OCI-LY7 (cell line): ENCODE measurements at regions not wholly inside any gene's neighbourhood (a gene's known extent, or its start where the extent isn't known, plus 50 kb on each side); places are given as distances from the start of the nearest gene placed in this dataset.

ENCODE experiments used
- BruUV-seq: library from RNA; stranded (reverse); fragments of 400-500 nt; replicated peaks from 2 replicates; lab custom pipeline; 2021; lab: Mats Ljungman, UMichigan
- CTCF ChIA-PET: fragments of 300-600 bp; sonication (Branson Sonifier 250); formaldehyde crosslinking; loops from one replicate; lab custom pipeline; 2022; ENCODE audit warnings: antibody characterized with exemption; ENCODE audit not compliant: unreplicated experiment; lab: Charles Lee
- POLR2A ChIA-PET: fragments of 300-600 bp; sonication (Branson Sonifier 250); formaldehyde crosslinking; loops from one replicate; lab custom pipeline; 2022; ENCODE audit warnings: antibody characterized with exemption; lab: Charles Lee
- DNase-seq: peaks from one replicate; pipeline ENCODE4 v3.0.0-alpha.2; 2015; ENCODE audit warnings: low spot score
- H2AFZ ChIP-seq: fragments of 200-600 bp; sonication (generic), shearing (Covaris generic); 2 replicates; pipeline ENCODE4 v1.6.1; 2014; ENCODE audit warnings: mild to moderate bottlenecking, antibody characterized with exemption, low read length, moderate library complexity
- H3K27ac ChIP-seq: fragments of 200-600 bp; sonication (generic); 2 replicates; pipeline ENCODE4 v1.5.1; 2014; ENCODE audit warnings: mixed run types, low read depth, mild to moderate bottlenecking, moderate library complexity, low read length, inconsistent platforms; ENCODE audit not compliant: poor library complexity, severe bottlenecking
- H3K36me3 ChIP-seq: fragments of 200-600 bp; sonication (generic); 2 replicates; pipeline ENCODE4 v1.6.1; 2014; ENCODE audit warnings: mild to moderate bottlenecking, antibody characterized with exemption, low read length, moderate library complexity, mixed read lengths; ENCODE audit not compliant: insufficient read depth
- H3K4me1 ChIP-seq: fragments of 200-600 bp; sonication (generic); 2 replicates; pipeline ENCODE4 v1.5.1; 2014; ENCODE audit warnings: mild to moderate bottlenecking, low read length; ENCODE audit not compliant: insufficient read depth, poor library complexity, severe bottlenecking
- H3K4me2 ChIP-seq: fragments of 200-600 bp; sonication (generic); 2 replicates; pipeline ENCODE4 v1.6.1; 2014; ENCODE audit warnings: mild to moderate bottlenecking, low read length
- H3K4me3 ChIP-seq: fragments of 200-600 bp; sonication (generic); 2 replicates; pipeline ENCODE4 v1.5.1; 2014; ENCODE audit warnings: mild to moderate bottlenecking, low read depth, low read length; ENCODE audit not compliant: poor library complexity, severe bottlenecking
- H3K79me2 ChIP-seq: fragments of 200-600 bp; sonication (generic); 2 replicates; pipeline ENCODE4 v1.6.1; 2016; ENCODE audit warnings: low read depth, mild to moderate bottlenecking, low read length, moderate library complexity, mixed read lengths; ENCODE audit not compliant: insufficient read depth
- H3K9me2 ChIP-seq: fragments of 200-600 bp; sonication (generic); 2 replicates; pipeline ENCODE4 v1.6.1; 2016; ENCODE audit warnings: mild to moderate bottlenecking, low read length, mixed read lengths; ENCODE audit not compliant: insufficient read depth
- H3K9me3 ChIP-seq: fragments of 200-600 bp; sonication (generic); 2 replicates; pipeline ENCODE4 v1.6.1; 2014; ENCODE audit warnings: mild to moderate bottlenecking, mixed run types, low read length, mixed read lengths
- H4K20me1 ChIP-seq: fragments of 200-600 bp; sonication (generic); 2 replicates; pipeline ENCODE4 v1.6.1; 2014; ENCODE audit warnings: mild to moderate bottlenecking, antibody characterized with exemption, low read length, moderate library complexity, mixed read lengths; ENCODE audit not compliant: insufficient read depth
- CTCF ChIP-seq: fragments of 200-600 bp; sonication (generic); conservative IDR thresholded peaks from 2 replicates; pipeline ENCODE4 v1.5.1; 2014; ENCODE audit warnings: mild to moderate bottlenecking, antibody characterized with exemption, low read length, moderate library complexity, mixed read lengths
- EZH2phosphoT487 ChIP-seq: fragments of 200-600 bp; sonication (generic); IDR thresholded peaks from 2 replicates; pipeline ENCODE4 v1.6.1; 2018; ENCODE audit warnings: low read depth, borderline replicate concordance, mild to moderate bottlenecking, mixed run types, antibody characterized with exemption, low read length, moderate library complexity, mixed read lengths
- intact Hi-C: fragments of 100-400 bp; cut with micrococcal nuclease; formaldehyde crosslinking; loops from one replicate; pipeline ENCODE4 v1.10.0; 2022; ENCODE audit not compliant: unreplicated experiment

GRCh38 chr10:111545861-111546605 lies 469.2 kb downstream of the ADRA2A start:
- no TSS peak for BruUV-seq
- H3K4me2 ChIP-seq, result no peak overlapping the region
- H3K4me1 ChIP-seq, result no peaks in the 10 kb centered on the region
- no peaks in the 10 kb centered on the region for H3K9me2 ChIP-seq
- no peak overlapping the region for H3K27ac ChIP-seq
- H3K9me3 ChIP-seq, result no peaks in the 10 kb centered on the region
- TF ChIP-seq EZH2phosphoT487 (no peak), CTCF (no peak)
- H3K36me3 ChIP-seq, result no peaks in the 10 kb centered on the region
- intact Hi-C loops, result no loop called here
- no peak overlapping the region for H3K4me3 ChIP-seq
- no peaks in the 10 kb centered on the region for H4K20me1 ChIP-seq
- CTCF ChIA-PET, result no interaction called here
- H2AFZ ChIP-seq, result no peak overlapping the region
- POLR2A ChIA-PET, result no interaction called here
- no peak for DNase-seq
- H3K79me2 ChIP-seq, result no peaks in the 10 kb centered on the region

GRCh38 chr10:111548084-111548726 lies 471.4 kb downstream of the ADRA2A start:
- CTCF ChIA-PET, result no interaction called here
- no peaks in the 10 kb centered on the region for H4K20me1 ChIP-seq
- no peak overlapping the region for H3K27ac ChIP-seq
- no peaks in the 10 kb centered on the region for H3K36me3 ChIP-seq
- H2AFZ ChIP-seq, result no peak overlapping the region
- POLR2A ChIA-PET, result interaction anchor here (0.7 kb wide), 2 partner anchors 16 to 86 kb away, joined by 3 read pairs; no protein-coding TSS in a partner anchor
- no peak overlapping the region for H3K4me2 ChIP-seq
- no peaks in the 10 kb centered on the region for H3K4me1 ChIP-seq
- DNase-seq, result no peak
- H3K79me2 ChIP-seq, result no peaks in the 10 kb centered on the region
- intact Hi-C loops, result no loop called here
- TF ChIP-seq EZH2phosphoT487 (no peak), CTCF (no peak)
- H3K9me2 ChIP-seq, result no peaks in the 10 kb centered on the region
- no TSS peak for BruUV-seq
- H3K9me3 ChIP-seq, result no peaks in the 10 kb centered on the region
- no peak overlapping the region for H3K4me3 ChIP-seq

- no peaks in the 10 kb centered on the region for H3K4me1 ChIP-seq
- no peak overlapping the region for H3K4me3 ChIP-seq
- no TSS peak for BruUV-seq
- no peak overlapping the region for H3K4me2 ChIP-seq
- no peaks in the 10 kb centered on the region for H3K79me2 ChIP-seq
- DNase-seq, result no peak
- no peaks in the 10 kb centered on the region for H4K20me1 ChIP-seq
- H3K27ac ChIP-seq, result no peak overlapping the region
- TF ChIP-seq EZH2phosphoT487 (no peak), CTCF (no peak)
- H2AFZ ChIP-seq, result no peak overlapping the region
- H3K9me3 ChIP-seq, result no peaks in the 10 kb centered on the region
- H3K36me3 ChIP-seq, result no peaks in the 10 kb centered on the region
- ChIA-PET CTCF (no interaction called here), POLR2A (no interaction called here)
- no peaks in the 10 kb centered on the region for H3K9me2 ChIP-seq
- intact Hi-C loops, result no loop called here
Measured at GRCh38 chr10:111551001-111551400, 474.2 kb downstream of the ADRA2A start.
